ENCODE measurements at regions not wholly inside any gene's neighbourhood (a gene's known extent, or its start where the extent isn't known, plus 50 kb on each side); places are given as distances from the start of the nearest gene placed in this dataset.

DNA sequence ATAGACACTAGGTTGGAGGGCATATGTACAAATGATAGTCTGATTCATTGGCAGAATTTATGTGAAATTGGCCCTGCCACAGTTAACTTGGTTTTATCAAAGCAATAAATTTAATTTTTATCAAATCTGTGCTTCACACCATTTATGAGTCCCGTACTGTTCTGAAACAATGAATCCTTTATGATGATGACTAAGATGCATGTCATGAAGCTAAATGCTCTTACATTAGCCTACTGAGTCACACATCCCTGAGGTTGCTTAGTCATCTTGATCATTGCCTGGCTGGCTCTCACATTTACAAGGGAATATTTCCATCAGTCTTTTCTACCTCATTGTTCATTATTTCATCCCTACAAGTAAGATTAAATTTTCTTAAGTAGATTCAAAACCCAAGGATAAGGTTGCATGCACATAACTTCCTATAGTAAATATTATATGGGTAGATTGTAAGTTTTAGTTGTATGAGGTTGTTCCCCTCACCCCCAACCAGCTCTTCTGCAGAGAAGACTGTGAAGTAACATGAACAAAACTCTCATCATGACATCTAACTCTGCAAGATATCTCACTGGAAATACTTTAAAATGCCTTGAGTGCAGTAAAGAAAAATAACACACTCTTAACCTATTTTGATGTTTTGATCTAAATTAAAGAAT lies 170.7 kb downstream of the CYB561 start (continued):
- TF ChIP-seq, protein P1, sequence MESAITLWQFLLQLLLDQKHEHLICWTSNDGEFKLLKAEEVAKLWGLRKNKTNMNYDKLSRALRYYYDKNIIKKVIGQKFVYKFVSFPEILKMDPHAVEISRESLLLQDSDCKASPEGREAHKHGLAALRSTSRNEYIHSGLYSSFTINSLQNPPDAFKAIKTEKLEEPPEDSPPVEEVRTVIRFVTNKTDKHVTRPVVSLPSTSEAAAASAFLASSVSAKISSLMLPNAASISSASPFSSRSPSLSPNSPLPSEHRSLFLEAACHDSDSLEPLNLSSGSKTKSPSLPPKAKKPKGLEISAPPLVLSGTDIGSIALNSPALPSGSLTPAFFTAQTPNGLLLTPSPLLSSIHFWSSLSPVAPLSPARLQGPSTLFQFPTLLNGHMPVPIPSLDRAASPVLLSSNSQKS (CRISPR knock-in tag; IDR thresholded peaks at IDR 0.05) = no peak
- TF ChIP-seq GATAD2A (IDR thresholded peaks at IDR 0.05) (no peak), ZNF436 (CRISPR knock-in tag; IDR thresholded peaks at IDR 0.05) (no peak), PYGO2 (tag; IDR thresholded peaks at IDR 0.05) (no peak), CEBPG (CRISPR knock-in tag; IDR thresholded peaks at IDR 0.05) (no peak), CEBPG (tag; conservative IDR thresholded peaks at IDR 0.05 in 1 of 2, IDR thresholded peaks at IDR 0.05 in 1 of 2) (no peak), COPS2 (conservative IDR thresholded peaks at IDR 0.05) (no peak), ZNF253 (CRISPR knock-in tag; conservative IDR thresholded peaks at IDR 0.05) (no peak), SETDB1 (IDR thresholded peaks at IDR 0.05; ENCODE audit: low read length) (no peak), ZFP91 (CRISPR knock-in tag; IDR thresholded peaks at IDR 0.05) (no peak), FOSL1 (tag; conservative IDR thresholded peaks at IDR 0.05) (peak; percentile 99), POLR3A (IDR thresholded peaks at IDR 0.05; ENCODE audit: borderline replicate concordance, extremely low read depth, insufficient read depth, insufficient read length) (no peak), ZNF197 (CRISPR knock-in tag; IDR thresholded peaks at IDR 0.05; ENCODE audit: low read depth) (no peak), ZEB2 (IDR thresholded peaks at IDR 0.05) (no peak), MIER1 (IDR thresholded peaks at IDR 0.05; ENCODE audit: low read depth) (no peak), CTBP1 (IDR thresholded peaks at IDR 0.05; ENCODE audit: borderline replicate concordance) (no peak), ZNF431 (CRISPR knock-in tag; IDR thresholded peaks at IDR 0.05) (no peak), ZNF41 (CRISPR knock-in tag; conservative IDR thresholded peaks at IDR 0.05) (no peak)
- TF ChIP-seq, protein P2, sequence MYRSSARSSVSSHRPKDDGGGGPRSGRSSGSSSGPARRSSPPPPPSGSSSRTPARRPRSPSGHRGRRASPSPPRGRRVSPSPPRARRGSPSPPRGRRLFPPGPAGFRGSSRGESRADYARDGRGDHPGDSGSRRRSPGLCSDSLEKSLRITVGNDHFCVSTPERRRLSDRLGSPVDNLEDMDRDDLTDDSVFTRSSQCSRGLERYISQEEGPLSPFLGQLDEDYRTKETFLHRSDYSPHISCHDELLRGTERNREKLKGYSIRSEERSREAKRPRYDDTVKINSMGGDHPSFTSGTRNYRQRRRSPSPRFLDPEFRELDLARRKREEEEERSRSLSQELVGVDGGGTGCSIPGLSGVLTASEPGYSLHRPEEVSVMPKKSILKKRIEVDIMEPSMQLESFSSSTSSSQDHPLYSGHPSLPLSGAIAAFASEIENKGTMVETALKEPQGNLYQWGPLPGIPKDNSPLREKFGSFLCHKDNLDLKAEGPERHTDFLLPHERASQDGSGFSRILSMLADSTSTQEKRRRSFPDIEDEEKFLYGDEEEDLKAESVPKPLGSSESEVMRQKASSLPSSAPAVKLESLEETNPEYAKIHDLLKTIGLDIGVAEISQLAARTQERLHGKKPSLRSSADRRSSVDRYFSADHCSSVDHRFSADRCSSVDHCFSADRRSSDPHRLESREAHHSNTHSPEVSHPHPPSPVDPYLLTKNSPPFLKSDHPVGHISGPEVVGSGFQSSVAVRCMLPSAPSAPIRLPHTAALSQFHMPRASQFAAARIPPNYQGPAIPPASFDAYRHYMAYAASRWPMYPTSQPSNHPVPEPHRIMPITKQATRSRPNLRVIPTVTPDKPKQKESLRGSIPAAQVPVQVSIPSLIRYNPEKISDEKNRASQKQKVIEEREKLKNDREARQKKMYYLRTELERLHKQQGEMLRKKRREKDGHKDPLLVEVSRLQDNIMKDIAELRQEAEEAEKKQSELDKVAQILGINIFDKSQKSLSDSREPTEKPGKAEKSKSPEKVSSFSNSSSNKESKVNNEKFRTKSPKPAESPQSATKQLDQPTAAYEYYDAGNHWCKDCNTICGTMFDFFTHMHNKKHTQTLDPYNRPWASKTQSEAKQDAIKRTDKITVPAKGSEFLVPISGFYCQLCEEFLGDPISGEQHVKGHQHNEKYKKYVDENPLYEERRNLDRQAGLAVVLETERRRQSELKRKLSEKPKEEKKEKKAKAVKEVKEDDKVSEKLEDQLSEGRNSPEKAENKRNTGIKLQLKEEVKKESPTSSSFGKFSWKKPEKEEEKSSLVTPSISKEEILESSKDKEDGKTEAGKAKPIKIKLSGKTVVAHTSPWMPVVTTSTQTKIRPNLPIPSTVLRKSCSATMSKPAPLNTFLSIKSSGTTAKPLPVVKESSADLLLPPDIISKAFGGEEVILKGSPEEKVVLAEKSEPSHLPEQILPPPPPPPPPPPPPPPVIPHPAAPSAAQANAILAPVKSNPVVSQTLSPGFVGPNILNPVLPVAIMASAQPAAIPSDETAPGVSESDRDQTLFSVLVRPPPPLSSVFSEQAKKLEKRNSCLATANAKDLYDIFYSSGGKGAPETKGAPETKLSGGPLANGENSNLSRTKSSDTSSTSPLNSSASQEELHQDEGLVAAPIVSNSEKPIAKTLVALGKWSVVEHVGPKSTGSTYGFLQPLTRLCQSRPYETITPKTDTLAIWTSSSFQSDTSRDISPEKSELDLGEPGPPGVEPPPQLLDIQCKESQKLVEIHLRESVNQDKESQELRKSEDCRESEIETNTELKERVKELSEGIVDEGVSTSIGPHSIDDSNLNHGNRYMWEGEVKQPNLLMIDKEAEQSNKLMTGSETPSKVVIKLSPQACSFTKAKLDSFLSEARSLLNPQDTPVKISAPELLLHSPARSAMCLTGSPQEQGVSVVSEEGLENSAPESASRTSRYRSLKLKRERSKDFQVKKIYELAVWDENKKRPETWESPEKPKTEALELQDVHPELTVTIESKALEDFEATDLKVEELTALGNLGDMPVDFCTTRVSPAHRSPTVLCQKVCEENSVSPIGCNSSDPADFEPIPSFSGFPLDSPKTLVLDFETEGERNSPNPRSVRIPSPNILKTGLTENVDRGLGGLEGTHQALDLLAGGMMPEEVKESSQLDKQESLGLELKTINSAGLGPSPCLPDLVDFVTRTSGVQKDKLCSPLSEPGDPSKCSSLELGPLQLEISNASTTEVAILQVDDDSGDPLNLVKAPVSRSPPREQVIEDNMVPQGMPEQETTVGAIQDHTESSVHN (IDR thresholded peaks at IDR 0.05; ENCODE audit: borderline replicate concordance in 1 of 2, low read depth in 1 of 2) = no peak
